IPS-20b (cell line): ENCODE measurements at regions not wholly inside any gene's neighbourhood (a gene's known extent, or its start where the extent isn't known, plus 50 kb on each side); places are given as distances from the start of the nearest gene placed in this dataset.
"Not testable (repeated sequence)": the region's sequence is repeated elsewhere in the genome, so short reads cannot be mapped to it uniquely, and the experiment has no call there.

ENCODE experiments used
- H3K27ac ChIP-seq: one replicate; pipeline ENCODE4 v1.5.1; 2013; ENCODE audit warnings: low read length
- H3K27me3 ChIP-seq: 2 replicates; pipeline ENCODE4 v1.6.1; 2013; ENCODE audit warnings: mild to moderate bottlenecking, low read length, inconsistent platforms; ENCODE audit not compliant: insufficient read depth
- H3K36me3 ChIP-seq: 2 replicates; pipeline ENCODE4 v1.6.1; 2013; ENCODE audit warnings: low read depth, mild to moderate bottlenecking, inconsistent platforms, low read length, moderate library complexity; ENCODE audit not compliant: insufficient read depth
- H3K4me1 ChIP-seq: 2 replicates; pipeline ENCODE4 v1.6.1; 2013; ENCODE audit warnings: mild to moderate bottlenecking, control low read depth, inconsistent platforms, low read length, moderate library complexity; ENCODE audit not compliant: insufficient read depth
- H3K4me3 ChIP-seq: 2 replicates; pipeline ENCODE4 v1.5.1; 2013; ENCODE audit warnings: mild to moderate bottlenecking, low read length, inconsistent platforms
- H3K9ac ChIP-seq: 2 replicates; pipeline ENCODE4 v1.6.1; 2013; ENCODE audit warnings: low read depth, mild to moderate bottlenecking, inconsistent platforms, low read length, moderate library complexity
- H3K9me3 ChIP-seq: 2 replicates; pipeline ENCODE4 v1.6.1; 2013; ENCODE audit warnings: mild to moderate bottlenecking, low read depth, low read length, inconsistent platforms; ENCODE audit not compliant: insufficient read depth

- Histone ChIP-seq H3K27me3 (no peaks in the 10 kb centered on the region), H3K4me1 (peaks cover 28% of the 10 kb centered on the region), H3K9ac (no peak overlapping the region), H3K9me3 (no peaks in the 10 kb centered on the region), H3K36me3 (no peaks in the 10 kb centered on the region), H3K27ac (no peak overlapping the region), H3K4me3 (no peak overlapping the region)
Measured at GRCh38 chr5:44945743-44946142, 137.0 kb downstream of the MRPS30 start.

- H3K4me1 ChIP-seq: peaks cover 2% of the 10 kb centered on the region; the same call in 1 of the 2 replicates
Measured at GRCh38 chr5:44949687-44950086, 140.9 kb downstream of the MRPS30 start.

GRCh38 chr5:44951371-44951770 lies 142.6 kb downstream of the MRPS30 start:
- Histone ChIP-seq H3K4me3 (no peak overlapping the region), H3K27ac (no peak overlapping the region), H3K9me3 (no peaks in the 10 kb centered on the region), H3K36me3 (no peaks in the 10 kb centered on the region), H3K9ac (no peak overlapping the region), H3K27me3 (no peaks in the 10 kb centered on the region), H3K4me1 (no peaks in the 10 kb centered on the region)

More at GRCh38 chr5:44949687-44950086, 140.9 kb downstream of the MRPS30 start:
- no peaks in the 10 kb centered on the region for H3K36me3 ChIP-seq
- no peak overlapping the region for H3K9ac ChIP-seq
- H3K9me3 ChIP-seq: no peaks in the 10 kb centered on the region
- H3K27me3 ChIP-seq: no peaks in the 10 kb centered on the region
- H3K4me3 ChIP-seq: no peak overlapping the region
- no peak overlapping the region for H3K27ac ChIP-seq

GRCh38 chr5:44952376-44952775 lies 143.6 kb downstream of the MRPS30 start:
- H3K4me3 ChIP-seq: no peak overlapping the region
- H3K27me3 ChIP-seq: no peaks in the 10 kb centered on the region
- H3K9ac ChIP-seq: no peak overlapping the region
- no peaks in the 10 kb centered on the region for H3K4me1 ChIP-seq
- H3K36me3 ChIP-seq: no peaks in the 10 kb centered on the region
- H3K9me3 ChIP-seq: no peaks in the 10 kb centered on the region
- H3K27ac ChIP-seq: no peak overlapping the region

- Histone ChIP-seq H3K9me3 (no peaks in the 10 kb centered on the region), H3K4me3 (no peak overlapping the region), H3K9ac (no peak overlapping the region), H3K27ac (no peak overlapping the region), H3K4me1 (no peaks in the 10 kb centered on the region), H3K36me3 (no peaks in the 10 kb centered on the region), H3K27me3 (no peaks in the 10 kb centered on the region)
Measured at GRCh38 chr5:44953078-44953477, 144.3 kb downstream of the MRPS30 start.

GRCh38 chr5:44958943-44959454 lies 150.3 kb downstream of the MRPS30 start:
- H3K4me1 ChIP-seq, H3K9ac ChIP-seq, H3K9me3 ChIP-seq, H3K4me3 ChIP-seq, H3K36me3 ChIP-seq, H3K27me3 ChIP-seq, H3K27ac ChIP-seq: not testable (repeated sequence)

- H3K4me1 ChIP-seq: no peaks in the 10 kb centered on the region
- no peaks in the 10 kb centered on the region for H3K9me3 ChIP-seq
- no peaks in the 10 kb centered on the region for H3K36me3 ChIP-seq
Measured at GRCh38 chr5:44969825-44970224, 161.1 kb downstream of the MRPS30 start.

GRCh38 chr5:44970963-44971362 lies 162.2 kb downstream of the MRPS30 start:
- H3K27ac ChIP-seq, H3K4me1 ChIP-seq, H3K4me3 ChIP-seq, H3K9ac ChIP-seq, H3K9me3 ChIP-seq, H3K27me3 ChIP-seq, H3K36me3 ChIP-seq: not testable (repeated sequence)

More at GRCh38 chr5:44969825-44970224, 161.1 kb downstream of the MRPS30 start:
- no peaks in the 10 kb centered on the region for H3K27me3 ChIP-seq
- no peak overlapping the region for H3K27ac ChIP-seq
- no peak overlapping the region for H3K9ac ChIP-seq
- H3K4me3 ChIP-seq: no peak overlapping the region

GRCh38 chr5:44974813-44975212 lies 166.1 kb downstream of the MRPS30 start:
- H3K9me3 ChIP-seq: peaks cover 3% of the 10 kb centered on the region; the same call in 1 of the 2 replicates
- no peaks in the 10 kb centered on the region for H3K36me3 ChIP-seq
- H3K27ac ChIP-seq: no peak overlapping the region
- H3K27me3 ChIP-seq: no peaks in the 10 kb centered on the region
- no peak overlapping the region for H3K4me3 ChIP-seq
- H3K4me1 ChIP-seq: no peaks in the 10 kb centered on the region
- no peak overlapping the region for H3K9ac ChIP-seq

- Histone ChIP-seq H3K36me3 (no peaks in the 10 kb centered on the region), H3K4me3 (no peak overlapping the region), H3K4me1 (no peaks in the 10 kb centered on the region), H3K27me3 (no peaks in the 10 kb centered on the region), H3K9me3 (peaks cover 37% of the 10 kb centered on the region; the same call in 1 of the 2 replicates), H3K27ac (no peak overlapping the region), H3K9ac (no peak overlapping the region)
Measured at GRCh38 chr5:44981708-44982107, 173.0 kb downstream of the MRPS30 start.

- Histone ChIP-seq H3K9me3 (peaks cover 40% of the 10 kb centered on the region; the same call in 1 of the 2 replicates), H3K4me1 (no peaks in the 10 kb centered on the region), H3K9ac (no peak overlapping the region), H3K4me3 (no peak overlapping the region), H3K27me3 (no peaks in the 10 kb centered on the region), H3K36me3 (no peaks in the 10 kb centered on the region), H3K27ac (no peak overlapping the region)
Measured at GRCh38 chr5:44983006-44983405, 174.3 kb downstream of the MRPS30 start.

GRCh38 chr5:44987026-44987425 lies 178.3 kb downstream of the MRPS30 start:
- H3K27ac ChIP-seq: no peak overlapping the region
- H3K36me3 ChIP-seq: no peaks in the 10 kb centered on the region
- no peaks in the 10 kb centered on the region for H3K4me1 ChIP-seq
- H3K27me3 ChIP-seq: no peaks in the 10 kb centered on the region
- H3K9me3 ChIP-seq: peaks cover 62% of the 10 kb centered on the region
- H3K9ac ChIP-seq: no peak overlapping the region
- H3K4me3 ChIP-seq: no peak overlapping the region
